22Rv1 (cell line): ENCODE measurements at regions not wholly inside any gene's neighbourhood (a gene's known extent, or its start where the extent isn't known, plus 50 kb on each side); places are given as distances from the start of the nearest gene placed in this dataset.

Source experiments
- H3K27ac ChIP-seq: fragments of 450-650 bp; 2 replicates; pipeline ENCODE4 v1.5.1; 2017
- ZFX ChIP-seq: fragments of 450-650 bp; IDR thresholded peaks from 2 replicates; pipeline ENCODE4 v1.6.1; 2017; ENCODE audit warnings: antibody characterized with exemption, borderline replicate concordance
- TF ChIP-seq, protein P1 (sequence below): fragments of 450-650 bp; IDR thresholded peaks from 2 replicates; pipeline ENCODE4 v1.5.1; 2017; ENCODE audit warnings: mild to moderate bottlenecking

DNA sequence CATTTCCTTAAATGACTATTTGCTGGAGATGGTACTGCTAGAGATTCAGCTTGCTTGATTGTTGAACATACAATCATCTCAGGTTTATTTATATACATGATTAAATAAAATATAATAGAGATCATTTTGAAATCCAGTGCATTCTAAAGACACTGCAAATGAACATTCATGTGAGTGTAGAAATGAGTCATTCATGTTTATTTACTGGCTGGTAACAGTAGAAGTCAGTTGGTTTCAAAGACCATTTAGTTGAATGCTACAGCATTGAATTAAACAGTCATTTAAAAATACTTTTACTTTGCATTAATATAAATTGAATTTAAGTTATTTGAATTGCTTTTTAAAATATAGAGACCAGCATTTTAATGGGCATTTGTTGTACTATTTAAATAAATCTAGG, 551.9 kb upstream of the GOLIM4 start:
- no peak overlapping the region for H3K27ac ChIP-seq
- TF ChIP-seq, protein P1, sequence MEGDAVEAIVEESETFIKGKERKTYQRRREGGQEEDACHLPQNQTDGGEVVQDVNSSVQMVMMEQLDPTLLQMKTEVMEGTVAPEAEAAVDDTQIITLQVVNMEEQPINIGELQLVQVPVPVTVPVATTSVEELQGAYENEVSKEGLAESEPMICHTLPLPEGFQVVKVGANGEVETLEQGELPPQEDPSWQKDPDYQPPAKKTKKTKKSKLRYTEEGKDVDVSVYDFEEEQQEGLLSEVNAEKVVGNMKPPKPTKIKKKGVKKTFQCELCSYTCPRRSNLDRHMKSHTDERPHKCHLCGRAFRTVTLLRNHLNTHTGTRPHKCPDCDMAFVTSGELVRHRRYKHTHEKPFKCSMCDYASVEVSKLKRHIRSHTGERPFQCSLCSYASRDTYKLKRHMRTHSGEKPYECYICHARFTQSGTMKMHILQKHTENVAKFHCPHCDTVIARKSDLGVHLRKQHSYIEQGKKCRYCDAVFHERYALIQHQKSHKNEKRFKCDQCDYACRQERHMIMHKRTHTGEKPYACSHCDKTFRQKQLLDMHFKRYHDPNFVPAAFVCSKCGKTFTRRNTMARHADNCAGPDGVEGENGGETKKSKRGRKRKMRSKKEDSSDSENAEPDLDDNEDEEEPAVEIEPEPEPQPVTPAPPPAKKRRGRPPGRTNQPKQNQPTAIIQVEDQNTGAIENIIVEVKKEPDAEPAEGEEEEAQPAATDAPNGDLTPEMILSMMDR: no peak
- TF ChIP-seq ZFX: no peak

DNA sequence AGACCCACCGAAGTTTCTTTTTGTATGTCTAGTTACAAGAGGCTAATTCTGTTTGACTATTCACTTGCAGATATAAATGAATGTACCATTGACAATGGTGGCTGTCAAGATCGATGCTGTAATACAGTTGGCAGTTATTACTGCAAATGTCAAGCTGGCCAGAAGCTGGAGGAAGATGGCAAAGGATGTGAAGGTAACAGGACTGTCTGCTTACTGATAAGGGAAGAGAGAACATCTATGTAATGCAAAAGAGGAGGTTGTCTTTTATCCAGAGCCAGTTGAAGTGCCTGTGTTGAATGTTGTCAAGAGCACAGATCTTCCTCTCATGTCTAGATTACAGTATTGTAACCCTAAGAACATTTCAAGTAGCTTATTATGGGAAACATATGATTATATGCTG, 549.5 kb upstream of the GOLIM4 start:
- TF ChIP-seq, protein P1: no peak
- TF ChIP-seq ZFX: no peak
- no peak overlapping the region for H3K27ac ChIP-seq

DNA sequence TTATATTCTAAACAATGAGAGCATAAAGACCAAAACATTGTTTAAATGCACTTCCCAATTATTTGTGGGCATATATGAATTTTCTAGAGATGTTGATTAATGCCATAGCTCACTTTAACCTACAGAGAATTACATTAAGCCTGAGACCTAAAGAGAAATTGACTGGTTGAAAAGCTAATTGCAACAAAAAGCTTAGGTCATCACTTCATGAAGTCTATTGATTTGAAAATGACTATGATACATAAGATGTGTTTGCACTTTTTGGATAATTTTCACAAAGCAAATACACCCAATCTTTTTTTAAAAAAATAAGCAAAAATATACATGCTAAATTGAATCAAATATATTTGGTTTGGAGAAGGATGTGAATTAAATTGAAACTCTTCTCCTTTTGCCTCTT, 532.8 kb upstream of the GOLIM4 start:
- H3K27ac ChIP-seq: no peak overlapping the region
- TF ChIP-seq ZFX: no peak
- TF ChIP-seq, protein P1: no peak

DNA sequence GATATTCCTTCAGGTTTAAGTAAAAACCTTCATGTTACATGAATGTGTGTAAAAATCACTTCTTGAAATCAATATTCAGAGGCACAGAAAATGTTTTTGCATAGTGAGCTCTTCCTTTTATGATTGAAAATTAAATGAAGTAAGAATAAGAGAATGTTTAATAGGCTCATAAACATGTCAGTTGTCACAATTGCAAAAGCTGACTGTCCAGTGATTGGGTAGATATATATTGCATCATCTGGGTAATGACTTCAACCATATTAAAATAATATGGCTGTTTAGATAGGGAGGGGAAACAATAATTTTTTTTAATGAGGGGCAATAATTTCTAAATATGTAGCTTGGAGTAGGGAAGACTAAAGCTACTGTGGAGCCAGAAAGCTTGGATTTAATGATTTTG, 529.8 kb upstream of the GOLIM4 start:
- H3K27ac ChIP-seq: no peak overlapping the region
- TF ChIP-seq, protein P1: no peak
- TF ChIP-seq ZFX: no peak

DNA sequence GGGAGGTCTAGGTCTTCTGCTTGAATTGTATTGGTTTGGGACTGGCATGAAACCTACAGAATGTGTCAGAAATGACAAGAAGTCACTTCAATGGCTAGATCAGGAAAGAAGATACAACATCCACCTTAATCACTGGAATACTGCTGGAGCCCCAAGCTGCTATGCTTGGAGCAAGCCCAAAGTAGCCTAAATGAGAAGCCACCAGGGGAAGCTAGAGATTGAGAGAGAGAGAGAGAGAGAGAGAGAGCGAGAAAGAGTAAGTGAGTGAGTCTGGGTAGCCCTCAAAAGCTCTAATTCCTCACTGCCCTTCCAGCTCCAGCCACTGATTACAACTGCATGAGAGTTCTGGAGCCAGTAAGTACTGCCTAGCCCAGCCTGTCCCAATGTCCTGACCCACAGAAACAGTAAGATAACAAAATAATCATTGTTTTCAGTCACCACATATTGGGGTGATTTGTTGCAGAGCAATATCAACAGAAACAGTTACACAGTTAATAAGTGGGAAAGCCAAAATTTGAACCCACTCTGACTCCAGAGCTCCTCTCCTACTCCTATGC, 529.2 kb upstream of the GOLIM4 start:
- TF ChIP-seq, protein P1: no peak
- TF ChIP-seq ZFX: no peak
- H3K27ac ChIP-seq: no peak overlapping the region

DNA sequence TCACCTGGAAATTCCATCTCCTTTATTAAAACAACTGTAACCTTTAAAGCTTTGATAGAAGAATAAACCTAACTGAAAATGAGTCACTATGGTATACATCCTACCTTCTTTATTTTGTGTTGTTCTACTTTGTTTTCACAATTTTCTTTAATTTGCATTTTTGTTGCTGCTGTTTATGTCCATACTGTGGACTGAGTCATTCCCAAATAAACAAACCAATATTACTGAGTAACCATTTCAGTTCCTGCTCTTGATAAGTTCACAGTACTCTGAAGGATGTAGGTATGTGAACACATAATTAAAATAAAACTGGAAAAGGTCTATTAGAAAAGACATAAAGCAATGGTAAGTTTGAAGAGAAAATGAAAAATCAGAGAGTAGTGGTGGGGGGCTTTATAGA, 528.5 kb upstream of the GOLIM4 start:
- no peak overlapping the region for H3K27ac ChIP-seq
- TF ChIP-seq, protein P1: no peak
- no peak for TF ChIP-seq ZFX

DNA sequence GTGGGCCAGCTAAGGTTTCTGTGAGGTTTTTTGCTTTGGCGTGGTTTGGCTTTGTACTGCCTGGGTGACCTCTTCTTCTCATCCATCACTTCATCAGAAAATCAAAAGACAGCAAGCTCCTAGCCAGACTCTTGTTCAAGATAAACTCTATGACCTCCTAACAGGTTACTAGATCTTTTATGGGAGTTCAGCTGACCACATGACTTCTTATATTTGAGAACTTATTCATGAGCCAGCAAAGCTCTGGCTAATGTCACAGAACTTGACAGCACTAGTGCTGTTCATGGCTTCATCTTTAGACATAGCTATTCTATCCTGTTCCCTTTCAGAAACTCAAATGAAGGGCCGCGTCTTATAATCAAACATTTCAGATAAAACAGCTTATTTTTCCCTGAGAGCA, 527.1 kb upstream of the GOLIM4 start:
- no peak overlapping the region for H3K27ac ChIP-seq
- TF ChIP-seq ZFX: no peak
- TF ChIP-seq, protein P1: no peak
